Keratinocyte (primary cell): ENCODE measurements at regions not wholly inside any gene's neighbourhood (a gene's known extent, or its start where the extent isn't known, plus 50 kb on each side); places are given as distances from the start of the nearest gene placed in this dataset.

Source experiments
- EZH2 ChIP-seq: IDR thresholded peaks from one replicate; pipeline ENCODE4 v1.6.1; 2012; ENCODE audit warnings: inconsistent platforms, mild to moderate bottlenecking, low read length, moderate library complexity
- TF ChIP-seq, protein P1 (sequence below), 3 experiments: IDR thresholded peaks in 1 of 3; conservative IDR thresholded peaks in 1 of 3; optimal IDR thresholded peaks in 1 of 3; 2 replicates in 2 of 3; 3 replicates in 1 of 3; pipeline versions ENCODE3 to v1.5.1; 2011; ENCODE audit warnings: low read length in 3 of 3, mild to moderate bottlenecking in 3 of 3, moderate library complexity in 2 of 3, control low read depth in 1 of 3, inconsistent platforms in 1 of 3; ENCODE audit not compliant: insufficient read depth in 2 of 3; ENCODE audit errors: extremely low read depth in 1 of 3

DNA sequence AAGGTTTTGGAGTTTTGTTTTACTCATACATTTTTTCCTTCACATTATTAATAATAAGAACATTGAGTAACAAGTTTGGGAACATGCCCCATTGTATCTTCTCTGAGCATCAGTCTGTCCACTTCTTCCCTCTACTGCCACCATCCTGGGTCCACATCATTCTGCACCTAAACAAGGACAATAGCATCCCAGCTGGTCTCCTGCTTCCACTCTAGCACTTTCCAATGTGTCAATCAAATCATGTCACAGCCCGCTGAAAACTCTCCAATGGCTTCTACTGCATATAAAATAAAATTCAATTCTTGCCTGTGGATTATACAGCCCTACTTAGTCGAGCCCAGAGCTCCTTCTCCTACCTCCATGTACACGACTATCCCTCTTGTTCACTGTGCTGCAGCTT lies 66.8 kb upstream of the RBPJ start:
- TF ChIP-seq, protein P1, sequence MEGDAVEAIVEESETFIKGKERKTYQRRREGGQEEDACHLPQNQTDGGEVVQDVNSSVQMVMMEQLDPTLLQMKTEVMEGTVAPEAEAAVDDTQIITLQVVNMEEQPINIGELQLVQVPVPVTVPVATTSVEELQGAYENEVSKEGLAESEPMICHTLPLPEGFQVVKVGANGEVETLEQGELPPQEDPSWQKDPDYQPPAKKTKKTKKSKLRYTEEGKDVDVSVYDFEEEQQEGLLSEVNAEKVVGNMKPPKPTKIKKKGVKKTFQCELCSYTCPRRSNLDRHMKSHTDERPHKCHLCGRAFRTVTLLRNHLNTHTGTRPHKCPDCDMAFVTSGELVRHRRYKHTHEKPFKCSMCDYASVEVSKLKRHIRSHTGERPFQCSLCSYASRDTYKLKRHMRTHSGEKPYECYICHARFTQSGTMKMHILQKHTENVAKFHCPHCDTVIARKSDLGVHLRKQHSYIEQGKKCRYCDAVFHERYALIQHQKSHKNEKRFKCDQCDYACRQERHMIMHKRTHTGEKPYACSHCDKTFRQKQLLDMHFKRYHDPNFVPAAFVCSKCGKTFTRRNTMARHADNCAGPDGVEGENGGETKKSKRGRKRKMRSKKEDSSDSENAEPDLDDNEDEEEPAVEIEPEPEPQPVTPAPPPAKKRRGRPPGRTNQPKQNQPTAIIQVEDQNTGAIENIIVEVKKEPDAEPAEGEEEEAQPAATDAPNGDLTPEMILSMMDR (optimal IDR thresholded peaks at IDR 0.05 in 1 of 3, IDR thresholded peaks at IDR 0.05 in 1 of 3, conservative IDR thresholded peaks at IDR 0.05 in 1 of 3; ENCODE audit: extremely low read depth in 1 of 3, insufficient read depth in 2 of 3, low read length in 3 of 3), result no peak
- no peak for TF ChIP-seq EZH2
